H9 (cell line): ENCODE measurements at regions not wholly inside any gene's neighbourhood (a gene's known extent, or its start where the extent isn't known, plus 50 kb on each side); places are given as distances from the start of the nearest gene placed in this dataset.

Source experiments
- DNase-seq: peaks from one replicate; pipeline ENCODE4 v3.0.0-alpha.2; 2017
- H2AFZ ChIP-seq: one replicate; pipeline ENCODE4 v1.6.1; 2013; ENCODE audit warnings: mild to moderate bottlenecking, low read length, control low read depth, moderate library complexity
- H2AK5ac ChIP-seq: 2 replicates; pipeline ENCODE4 v1.6.1; 2013; ENCODE audit warnings: low read length, control low read depth, mixed read lengths; ENCODE audit not compliant: insufficient read length
- H2BK120ac ChIP-seq: one replicate; pipeline ENCODE4 v1.6.1; 2013; ENCODE audit warnings: low read depth, mild to moderate bottlenecking, low read length, control low read depth, inconsistent platforms; ENCODE audit not compliant: poor library complexity, severe bottlenecking
- H2BK12ac ChIP-seq: 2 replicates; pipeline ENCODE4 v1.6.1; 2013; ENCODE audit warnings: low read length, control low read depth, mixed read lengths, low read depth; ENCODE audit not compliant: insufficient read length
- H2BK15ac ChIP-seq: 2 replicates; pipeline ENCODE4 v1.6.1; 2013; ENCODE audit warnings: low read depth, low read length, control low read depth
- H2BK20ac ChIP-seq: one replicate; pipeline ENCODE4 v1.6.1; 2013; ENCODE audit warnings: low read depth, mild to moderate bottlenecking, low read length, control low read depth, inconsistent platforms; ENCODE audit not compliant: poor library complexity, severe bottlenecking
- H2BK5ac ChIP-seq: 2 replicates; pipeline ENCODE4 v1.6.1; 2013; ENCODE audit warnings: low read length, control low read depth, mixed read lengths; ENCODE audit not compliant: insufficient read length
- H3K14ac ChIP-seq: 2 replicates; pipeline ENCODE4 v1.6.1; 2013; ENCODE audit warnings: low read length, control low read depth; ENCODE audit not compliant: insufficient read depth
- H3K18ac ChIP-seq: 2 replicates; pipeline ENCODE4 v1.6.1; 2013; ENCODE audit warnings: low read depth, mild to moderate bottlenecking, mixed read lengths, low read length, control low read depth; ENCODE audit not compliant: insufficient read length
- H3K23ac ChIP-seq: 2 replicates; pipeline ENCODE4 v1.6.1; 2013; ENCODE audit warnings: low read length, control low read depth, mixed read lengths, low read depth; ENCODE audit not compliant: insufficient read length
- H3K23me2 ChIP-seq: 2 replicates; pipeline ENCODE4 v1.6.1; 2013; ENCODE audit warnings: low read depth, mild to moderate bottlenecking, mixed read lengths, low read length, control low read depth; ENCODE audit not compliant: insufficient read length, poor library complexity, severe bottlenecking
- H3K27ac ChIP-seq: 2 replicates; pipeline ENCODE4 v1.5.1; 2013; ENCODE audit warnings: low read length, control low read depth, mixed read lengths, low read depth; ENCODE audit not compliant: insufficient read length
- H3K27me3 ChIP-seq: 2 replicates; pipeline ENCODE4 v1.6.1; 2013; ENCODE audit warnings: low read length, control low read depth, inconsistent platforms; ENCODE audit not compliant: insufficient read depth
- H3K4ac ChIP-seq: 2 replicates; pipeline ENCODE4 v1.6.1; 2013; ENCODE audit warnings: low read depth, mild to moderate bottlenecking, control low read depth, inconsistent platforms, low read length, moderate library complexity
- H3K4me1 ChIP-seq: 2 replicates; pipeline ENCODE4 v1.6.1; 2013; ENCODE audit warnings: low read length, control low read depth, inconsistent platforms; ENCODE audit not compliant: insufficient read depth
- H3K4me2 ChIP-seq: 2 replicates; pipeline ENCODE4 v1.6.1; 2013; ENCODE audit warnings: low read length, control low read depth, mixed read lengths; ENCODE audit not compliant: insufficient read length, insufficient read depth
- H3K56ac ChIP-seq: 2 replicates; pipeline ENCODE4 v1.6.1; 2013; ENCODE audit warnings: low read depth, mild to moderate bottlenecking, mixed read lengths, low read length, control low read depth; ENCODE audit not compliant: insufficient read length
- H3K79me1 ChIP-seq: 2 replicates; pipeline ENCODE4 v1.6.1; 2013; ENCODE audit warnings: low read depth, mild to moderate bottlenecking, moderate library complexity, low read length, control low read depth, inconsistent platforms; ENCODE audit not compliant: insufficient read depth, poor library complexity, severe bottlenecking
- H3K79me2 ChIP-seq: 2 replicates; pipeline ENCODE4 v1.6.1; 2013; ENCODE audit warnings: low read length, control low read depth, inconsistent platforms; ENCODE audit not compliant: insufficient read depth
- H3K9ac ChIP-seq: 2 replicates; pipeline ENCODE4 v1.6.1; 2013; ENCODE audit warnings: low read length, control low read depth, mixed read lengths; ENCODE audit not compliant: insufficient read length; ENCODE audit errors: extremely low read depth
- H3K9me3 ChIP-seq: one replicate; pipeline ENCODE4 v1.6.1; 2013; ENCODE audit warnings: low read depth, low read length, inconsistent platforms; ENCODE audit not compliant: control insufficient read depth
- H3T11ph ChIP-seq: one replicate; pipeline ENCODE4 v1.6.1; 2013; ENCODE audit warnings: mild to moderate bottlenecking, low read length, control low read depth, inconsistent platforms
- H4K20me1 ChIP-seq: one replicate; pipeline ENCODE4 v1.6.1; 2013; ENCODE audit not compliant: control insufficient read depth, insufficient read length, insufficient read depth
- H4K5ac ChIP-seq: 2 replicates; pipeline ENCODE4 v1.6.1; 2013; ENCODE audit warnings: low read depth, mild to moderate bottlenecking, mixed read lengths, low read length, control low read depth; ENCODE audit not compliant: insufficient read length
- H4K8ac ChIP-seq: replicated peaks from 2 replicates; pipeline ENCODE4 v1.6.1; 2013; ENCODE audit warnings: low read length, control low read depth, mixed read lengths, low read depth; ENCODE audit not compliant: insufficient read length
- H4K91ac ChIP-seq: 2 replicates; pipeline ENCODE4 v1.6.1; 2013; ENCODE audit warnings: low read depth, mild to moderate bottlenecking, moderate library complexity, mixed read lengths, low read length, control low read depth; ENCODE audit not compliant: insufficient read length
- H3K27ac Mint-ChIP-seq, 3 experiments: 2 replicates in 2 of 3; 3 replicates in 1 of 3; pipeline ENCODE4 v1.8.0; 2020 to 2021; ENCODE audit warnings: mixed read lengths in 3 of 3, mild to moderate bottlenecking in 1 of 3, moderate library complexity in 1 of 3
- H3K27me3 Mint-ChIP-seq: 2 replicates; pipeline ENCODE4 v1.8.0; 2021; ENCODE audit warnings: low read depth, mild to moderate bottlenecking, moderate library complexity, mixed read lengths
- H3K36me3 Mint-ChIP-seq, 3 experiments: 2 replicates in 2 of 3; 3 replicates in 1 of 3; pipeline ENCODE4 v1.8.0; 2020 to 2021; ENCODE audit warnings: low read depth in 3 of 3, mixed read lengths in 3 of 3; ENCODE audit not compliant: insufficient read depth in 1 of 3
- H3K4me1 Mint-ChIP-seq, 2 experiments: 2 replicates each; pipeline ENCODE4 v1.8.0; 2020; ENCODE audit warnings: mixed read lengths in 2 of 2
- H3K4me3 Mint-ChIP-seq, 2 experiments: 2 replicates in 1 of 2; 3 replicates in 1 of 2; pipeline ENCODE4 v1.8.0; 2020 to 2021; ENCODE audit warnings: mild to moderate bottlenecking in 2 of 2, mixed read lengths in 2 of 2, moderate library complexity in 1 of 2
- H3K9me3 Mint-ChIP-seq, 2 experiments: 2 replicates in 1 of 2; 3 replicates in 1 of 2; pipeline ENCODE4 v1.8.0; 2020; ENCODE audit warnings: mild to moderate bottlenecking in 2 of 2, mixed read lengths in 2 of 2, moderate library complexity in 1 of 2
- CTCF ChIP-seq: fragments of 200-600 bp; sonication (generic); conservative IDR thresholded peaks from 3 replicates; pipeline ENCODE4 v1.8.0; 2021; ENCODE audit warnings: antibody characterized with exemption, mild to moderate bottlenecking

DNA sequence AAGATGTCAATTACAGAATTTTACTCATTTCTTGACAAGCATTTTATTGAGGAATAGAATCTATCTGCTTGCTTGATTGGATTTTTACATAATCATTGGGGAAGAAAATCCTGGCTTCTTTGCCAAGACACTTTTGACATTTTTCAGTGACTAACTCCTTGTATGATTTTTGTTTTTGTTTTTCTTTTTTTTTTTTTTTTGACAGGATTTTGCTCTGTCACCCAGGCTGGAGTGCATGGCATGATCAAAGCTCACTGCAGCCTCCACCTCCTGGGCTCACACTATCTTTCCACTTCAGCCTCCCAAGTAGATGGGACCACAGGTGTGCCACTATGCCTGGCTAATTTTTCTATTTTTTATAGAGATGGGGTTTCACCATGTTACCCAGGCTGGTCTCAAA lies 672.3 kb upstream of the RGMB start:
- Histone ChIP-seq H3K4ac (no peak overlapping the region), H2BK5ac (no peak overlapping the region), H3K18ac (no peak overlapping the region), H2BK20ac (no peak overlapping the region), H3T11ph (no peak overlapping the region), H3K9me3 (no peaks in the 10 kb centered on the region), H3K23ac (no peak overlapping the region), H2AK5ac (no peak overlapping the region), H3K27me3 (no peaks in the 10 kb centered on the region), H3K79me2 (no peaks in the 10 kb centered on the region), H3K4me2 (no peak overlapping the region), H3K79me1 (no peaks in the 10 kb centered on the region), H2BK12ac (no peak overlapping the region), H3K56ac (no peak overlapping the region), H3K4me1 (peaks cover under 1% of the 10 kb centered on the region; the same call in 1 of the 2 replicates), H3K23me2 (no peaks in the 10 kb centered on the region), H4K8ac (no peak overlapping the region), H3K27ac (no peak overlapping the region), H3K14ac (no peak overlapping the region), H2AFZ (no peak overlapping the region), H4K91ac (no peak overlapping the region), H3K9ac (no peak overlapping the region), H2BK120ac (no peak overlapping the region), H4K5ac (no peak overlapping the region), H2BK15ac (no peak overlapping the region), H4K20me1 (no peaks in the 10 kb centered on the region)
- H3K36me3 Mint-ChIP-seq: no peaks in the 10 kb centered on the region
- no peaks in the 10 kb centered on the region for H3K9me3 Mint-ChIP-seq
- no peak overlapping the region for H3K4me3 Mint-ChIP-seq
- TF ChIP-seq CTCF: no peak
- no peak overlapping the region for H3K27ac Mint-ChIP-seq
- H3K27me3 Mint-ChIP-seq: no peaks in the 10 kb centered on the region
- no peak for DNase-seq
- H3K4me1 Mint-ChIP-seq: peaks cover 6% of the 10 kb centered on the region in 2 experiments
